Aorta (tissue), 5 donors: ENCODE measurements at regions not wholly inside any gene's neighbourhood (a gene's known extent, or its start where the extent isn't known, plus 50 kb on each side); places are given as distances from the start of the nearest gene placed in this dataset.

Experiments
- ATAC-seq: fragments of 200-7000 bp; cut with Tn5 transposase; one replicate; pipeline ENCODE4 v1.9.1; 2022; ENCODE audit warnings: moderate library complexity; ENCODE audit not compliant: low FRiP score
- DNase-seq, 2 donors: peaks; one replicate each; pipeline ENCODE4 v3.0.0-alpha.2; 2020
- H3K27ac ChIP-seq, 2 donors: one replicate each; pipeline ENCODE4 v1.5.1; 2013; ENCODE audit warnings: low read length in 2 of 2, mild to moderate bottlenecking in 2 of 2, moderate library complexity in 2 of 2, control low read depth in 1 of 2, inconsistent platforms in 1 of 2, low read depth in 1 of 2
- H3K27me3 ChIP-seq, 2 donors: one replicate each; pipeline ENCODE4 v1.6.1; 2013; ENCODE audit warnings: control low read depth in 1 of 2, low read length in 1 of 2, mild to moderate bottlenecking in 1 of 2, moderate library complexity in 1 of 2; ENCODE audit not compliant: insufficient read depth in 2 of 2, control insufficient read depth in 1 of 2
- H3K36me3 ChIP-seq, 2 donors: one replicate each; pipeline ENCODE4 v1.6.1; 2013; ENCODE audit warnings: control low read depth in 1 of 2, low read length in 1 of 2, mild to moderate bottlenecking in 1 of 2; ENCODE audit not compliant: insufficient read depth in 2 of 2, control insufficient read depth in 1 of 2
- H3K4me1 ChIP-seq, 2 donors: one replicate each; pipeline ENCODE4 v1.6.1; 2013; ENCODE audit warnings: low read length in 2 of 2, control low read depth in 1 of 2, mild to moderate bottlenecking in 1 of 2, moderate library complexity in 1 of 2; ENCODE audit not compliant: insufficient read depth in 2 of 2, control insufficient read depth in 1 of 2
- H3K4me3 ChIP-seq, 2 donors: one replicate each; pipeline ENCODE4 v1.5.1; 2013; ENCODE audit warnings: low read length in 2 of 2, control low read depth in 1 of 2, mild to moderate bottlenecking in 1 of 2
- H3K9me3 ChIP-seq: one replicate; pipeline ENCODE4 v1.6.1; 2013; ENCODE audit warnings: mild to moderate bottlenecking, low read length; ENCODE audit not compliant: control insufficient read depth
- WGBS, 2 donors: extraction: QIAGEN DNeasy Blood & Tissue Kit; methylation state at CpG; one replicate each; pipeline ENCODE4 v1.1.7; 2013; 5-methylcytosine and 5-hydroxymethylcytosine counted together
- intact Hi-C, 2 donors: fragments of 100-400 bp; cut with DNase I; formaldehyde crosslinking; loops; one replicate each; pipeline versions ENCODE4 v1.14.2 to v1.15.0; 2022
- donor health status: healthy with polysubstance abuse.
- donor health status: Bipolar disorder and iron deficiency.
- donor health status: DM: no; HTN: no; CAD: no.
- donor health status: DM: no; HTN: no; CAD: no.
- donor health status: DM: yes; HTN: yes; CAD: no.

DNA sequence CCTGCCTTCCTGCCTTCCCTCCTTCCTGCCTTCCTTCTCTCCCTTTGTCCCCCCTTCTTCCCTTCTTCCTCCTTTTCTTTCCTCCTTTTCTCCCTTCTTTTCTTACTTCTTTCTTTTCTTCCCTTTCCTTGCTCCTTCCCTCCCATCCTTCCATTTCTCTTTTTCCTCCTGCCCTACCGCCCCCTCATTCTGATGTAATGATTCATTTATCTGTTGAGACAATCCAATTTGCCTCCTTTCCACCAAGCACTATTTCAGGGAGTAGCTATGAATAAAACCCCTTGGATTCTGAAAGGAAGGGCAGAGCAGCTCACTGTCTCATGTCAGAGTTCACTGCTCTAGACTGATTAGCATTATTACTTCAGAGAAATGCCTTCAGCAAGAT lies 462.6 kb downstream of the PDCD6IP start:
- no peak for DNase-seq
- Histone ChIP-seq H3K36me3 (no peaks in the 10 kb centered on the region), H3K27me3 (no peaks in the 10 kb centered on the region), H3K9me3 (no peaks in the 10 kb centered on the region), H3K4me1 (peaks cover 3 to 24% of the 10 kb centered on the region in 2 donors), H3K4me3 (no peak overlapping the region), H3K27ac (peak overlapping the region in 1 of 2 donors; percentile 21)
- intact Hi-C loops: loop anchor here in 1 of 2 donors (5.0 kb wide), 1 partner anchor 54 kb away; no protein-coding TSS in a partner anchor
- ATAC-seq: no peak
- 68% methylated on average over 1 of the region's 1 CpG for WGBS, 2 donors

DNA sequence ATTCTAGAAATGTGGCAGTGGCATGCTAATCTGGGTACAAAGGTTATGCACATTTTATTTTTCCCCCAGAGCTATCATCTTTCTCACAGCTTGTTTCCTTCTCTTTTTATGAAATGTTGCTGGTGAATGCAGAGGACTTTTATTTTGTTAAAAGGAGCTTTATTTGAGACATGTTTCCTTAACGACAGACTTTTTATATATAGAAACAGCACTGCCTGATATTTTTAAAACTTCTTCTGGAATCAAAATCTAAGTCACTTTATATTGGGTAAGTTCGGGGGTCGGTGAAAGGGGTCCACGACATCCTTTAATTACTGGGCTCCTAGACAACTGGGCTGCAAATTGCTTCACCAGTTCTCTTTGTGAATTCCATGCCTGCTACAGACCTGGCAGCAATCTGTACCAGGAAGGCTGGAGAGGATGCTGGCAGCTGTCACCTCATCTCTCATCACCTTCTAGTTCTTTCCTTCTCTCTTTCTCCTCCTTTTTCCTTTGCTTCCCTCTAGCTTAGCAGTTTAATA lies 464.7 kb downstream of the PDCD6IP start:
- H3K27ac ChIP-seq: peak overlapping the region; percentile 30 to 97

DNA sequence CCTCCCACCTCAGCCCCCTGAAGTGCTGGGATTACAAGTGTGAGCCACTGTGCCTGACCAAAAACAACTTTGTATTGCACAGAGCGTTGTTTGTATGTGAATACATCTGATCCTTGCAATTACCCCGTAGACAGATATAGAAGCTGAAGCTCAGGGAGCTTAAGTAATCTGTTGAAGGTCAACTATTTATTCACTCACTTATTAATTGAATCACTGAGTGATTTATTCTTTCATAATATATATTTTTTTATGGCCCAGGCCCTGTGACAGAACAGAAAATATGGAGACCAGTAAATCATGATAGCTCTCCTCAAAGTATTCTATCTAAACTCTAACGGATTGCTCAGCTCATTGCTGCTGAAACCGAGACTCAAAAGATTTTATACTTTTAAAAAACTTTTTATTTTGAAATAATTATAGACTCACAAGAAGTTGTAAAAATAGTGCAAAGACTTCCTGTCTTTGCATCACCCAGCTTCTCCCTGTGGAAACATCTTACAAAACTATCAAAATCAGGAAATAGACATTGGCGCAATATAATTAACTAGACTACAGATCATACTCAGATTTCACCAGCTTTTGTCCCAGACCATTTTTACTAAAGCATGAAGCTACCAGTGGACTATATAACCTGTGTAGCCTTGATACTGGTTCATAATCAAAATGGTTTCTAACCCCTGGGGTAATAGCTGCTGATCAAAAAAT lies 466.1 kb downstream of the PDCD6IP start:
- intact Hi-C loops: loop anchor here in 1 of 2 donors (5.0 kb wide), 1 partner anchor 57 kb away; no protein-coding TSS in a partner anchor
- Histone ChIP-seq H3K27me3 (no peaks in the 10 kb centered on the region), H3K4me3 (no peak overlapping the region), H3K27ac (no peak overlapping the region), H3K4me1 (peaks cover 0 to 15% of the 10 kb centered on the region in 2 donors), H3K36me3 (no peaks in the 10 kb centered on the region), H3K9me3 (no peaks in the 10 kb centered on the region)
- no peak for ATAC-seq
- 52% methylated on average over 5 of the region's 5 CpGs for WGBS, 2 donors
- no peak for DNase-seq

More for the DNA sequence above, 464.7 kb downstream of the PDCD6IP start:
- Histone ChIP-seq H3K4me1 (peaks cover 0 to 17% of the 10 kb centered on the region in 2 donors), H3K9me3 (no peaks in the 10 kb centered on the region), H3K27me3 (no peaks in the 10 kb centered on the region), H3K36me3 (no peaks in the 10 kb centered on the region), H3K4me3 (no peak overlapping the region)
- ATAC-seq: no peak
- no peak for DNase-seq
- intact Hi-C loops: loop anchor here in 1 of 2 donors (5.0 kb wide), 1 partner anchor 56 kb away; no protein-coding TSS in a partner anchor
- WGBS, 2 donors: 1% methylated on average over 4 of the region's 4 CpGs

DNA sequence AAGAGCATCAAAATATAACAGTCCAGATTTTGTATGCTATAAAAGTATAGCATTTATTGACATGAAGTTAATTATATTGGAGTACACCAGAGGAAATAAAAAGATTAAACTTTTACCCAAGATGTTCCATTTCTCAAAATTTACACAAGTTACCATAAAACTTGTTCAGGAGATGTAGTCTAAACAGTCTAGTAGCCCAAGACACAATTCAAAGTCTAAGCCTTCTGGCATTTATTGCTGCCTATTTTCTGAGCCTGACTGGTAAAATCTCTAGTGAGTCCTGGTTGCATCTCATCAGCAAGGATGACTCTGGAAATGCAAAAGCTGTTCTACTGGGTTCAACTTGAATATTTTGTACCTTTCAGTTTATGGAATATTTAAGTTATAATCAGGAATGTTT lies 468.7 kb downstream of the PDCD6IP start:
- intact Hi-C loops: no loop called here
- no peak for DNase-seq
- no peak overlapping the region for H3K4me3 ChIP-seq
- H3K9me3 ChIP-seq: no peaks in the 10 kb centered on the region
- no peak for ATAC-seq
- H3K4me1 ChIP-seq: peaks cover 0 to 7% of the 10 kb centered on the region in 2 donors
- no peaks in the 10 kb centered on the region for H3K27me3 ChIP-seq
- no peaks in the 10 kb centered on the region for H3K36me3 ChIP-seq
- no peak overlapping the region for H3K27ac ChIP-seq

DNA sequence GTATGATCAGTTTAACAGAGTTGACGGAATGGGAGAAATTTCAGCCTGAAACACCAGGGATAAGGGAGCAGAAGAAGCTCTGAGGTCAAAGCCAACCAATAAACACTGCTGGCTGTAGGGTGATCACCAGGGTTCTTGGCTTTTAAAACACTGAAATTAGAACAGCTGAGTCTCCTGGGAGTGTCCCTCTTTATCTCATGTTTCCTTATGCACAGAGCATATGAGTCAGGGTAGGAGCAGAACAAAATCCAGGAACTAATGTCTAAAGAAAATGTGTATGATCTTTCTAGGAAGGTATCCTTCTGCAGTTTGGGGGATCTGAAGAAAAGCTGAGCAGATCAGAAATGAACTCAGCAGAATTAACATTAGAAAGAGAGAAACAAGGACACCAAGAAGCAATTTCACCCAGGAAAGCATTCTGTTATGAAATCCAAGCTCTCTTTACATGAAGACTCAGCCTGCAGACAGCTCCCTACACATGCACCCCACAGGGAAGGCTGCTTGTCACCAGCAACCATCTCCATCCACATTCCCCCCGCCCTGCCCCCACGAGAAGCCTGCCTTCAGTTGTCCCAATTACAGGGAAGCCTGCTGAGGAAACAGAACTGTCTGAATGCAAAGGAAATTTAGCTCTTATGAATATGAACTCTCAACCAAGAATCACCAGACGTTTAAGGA lies 469.7 kb downstream of the PDCD6IP start:
- intact Hi-C loops: no loop called here
- Histone ChIP-seq H3K27ac (no peak overlapping the region), H3K4me3 (no peak overlapping the region), H3K27me3 (no peaks in the 10 kb centered on the region), H3K4me1 (peaks cover 0 to 3% of the 10 kb centered on the region in 2 donors), H3K36me3 (no peaks in the 10 kb centered on the region), H3K9me3 (peaks cover 1% of the 10 kb centered on the region)
- no peak for DNase-seq
- ATAC-seq: no peak
- 86 to 93% methylated on average over 4 of the region's 4 CpGs for WGBS, 2 donors

DNA sequence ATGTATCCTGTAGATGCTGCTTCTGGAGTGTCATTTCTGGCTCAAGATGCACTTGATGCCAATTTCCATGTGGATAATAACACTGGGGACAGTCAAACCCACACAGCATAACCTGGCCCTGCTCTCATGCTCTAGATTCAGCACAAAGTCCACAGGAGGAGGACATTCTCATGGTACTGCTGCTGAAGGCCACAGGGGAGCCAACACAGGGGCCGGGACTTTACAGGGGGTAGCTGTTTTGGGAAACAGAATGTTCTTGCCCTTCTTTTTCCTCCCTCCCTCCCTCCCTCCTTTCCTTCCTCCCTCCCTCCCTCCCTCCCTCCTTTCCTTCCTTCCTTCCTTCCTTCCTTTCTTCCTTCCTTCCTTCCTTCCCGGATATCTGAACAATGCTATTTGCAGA lies 477.4 kb downstream of the PDCD6IP start:
- H3K9me3 ChIP-seq: peaks cover 1% of the 10 kb centered on the region
- H3K36me3 ChIP-seq: no peaks in the 10 kb centered on the region
- ATAC-seq (no peak), DNase-seq (no peak)
- WGBS, 2 donors: 83 to 100% methylated on average over 1 to 2 of the region's 2 CpGs
- intact Hi-C loops: no loop called here
- no peak overlapping the region for H3K27ac ChIP-seq
- H3K4me1 ChIP-seq: peaks cover 0 to 2% of the 10 kb centered on the region in 2 donors
- no peaks in the 10 kb centered on the region for H3K27me3 ChIP-seq
- no peak overlapping the region for H3K4me3 ChIP-seq

DNA sequence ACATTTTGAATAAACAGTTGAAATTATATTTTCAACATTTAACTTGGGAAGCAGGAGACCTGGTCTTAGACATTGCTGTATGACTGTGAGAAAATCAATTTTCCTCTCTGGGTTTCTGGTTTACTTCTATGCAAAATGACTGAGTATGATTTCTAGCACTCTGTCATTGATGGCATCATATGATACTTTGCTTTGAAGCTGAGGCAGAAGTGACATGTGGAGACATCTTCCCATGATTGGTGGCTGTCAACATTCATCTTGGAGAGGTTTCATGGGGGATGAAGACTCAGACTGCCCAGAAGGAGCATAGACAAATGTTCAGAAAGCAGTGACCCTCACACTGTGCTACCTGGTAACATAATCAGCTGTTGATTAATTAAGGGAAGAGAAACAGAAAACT lies 477.9 kb downstream of the PDCD6IP start:
- Histone ChIP-seq H3K9me3 (peaks cover 1% of the 10 kb centered on the region), H3K36me3 (no peaks in the 10 kb centered on the region), H3K27ac (no peak overlapping the region), H3K4me3 (no peak overlapping the region), H3K4me1 (peaks cover 0 to 2% of the 10 kb centered on the region in 2 donors), H3K27me3 (no peaks in the 10 kb centered on the region)
- ATAC-seq: no peak
- intact Hi-C loops: no loop called here
- no peak for DNase-seq

DNA sequence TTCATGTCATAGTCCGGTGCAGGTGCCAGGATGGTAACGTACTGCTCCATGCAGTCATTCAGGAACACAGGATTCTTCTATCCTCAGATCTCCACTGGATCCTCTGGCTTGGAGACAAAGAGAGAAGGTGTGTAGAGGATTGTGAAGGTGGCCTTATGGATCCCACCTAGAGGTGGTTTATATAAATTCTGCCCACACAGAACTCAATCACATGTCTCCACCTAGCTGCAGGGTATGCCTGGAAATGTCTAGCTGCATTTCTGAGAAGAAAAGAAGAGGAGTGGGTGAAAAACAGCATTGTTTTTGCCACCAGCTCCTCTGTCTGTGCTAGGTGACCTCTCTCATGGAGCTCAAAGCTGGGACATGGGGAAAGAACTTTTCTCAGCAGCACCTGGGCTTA lies 478.7 kb downstream of the PDCD6IP start:
- intact Hi-C loops: no loop called here
- no peak overlapping the region for H3K4me3 ChIP-seq
- no peak for DNase-seq
- H3K4me1 ChIP-seq: peaks cover 0 to 2% of the 10 kb centered on the region in 2 donors
- WGBS, 2 donors: 49 to 68% methylated on average over 2 of the region's 2 CpGs
- no peak overlapping the region for H3K27ac ChIP-seq
- no peak for ATAC-seq
- no peaks in the 10 kb centered on the region for H3K36me3 ChIP-seq
- H3K27me3 ChIP-seq: no peaks in the 10 kb centered on the region
- H3K9me3 ChIP-seq: peaks cover 1% of the 10 kb centered on the region

DNA sequence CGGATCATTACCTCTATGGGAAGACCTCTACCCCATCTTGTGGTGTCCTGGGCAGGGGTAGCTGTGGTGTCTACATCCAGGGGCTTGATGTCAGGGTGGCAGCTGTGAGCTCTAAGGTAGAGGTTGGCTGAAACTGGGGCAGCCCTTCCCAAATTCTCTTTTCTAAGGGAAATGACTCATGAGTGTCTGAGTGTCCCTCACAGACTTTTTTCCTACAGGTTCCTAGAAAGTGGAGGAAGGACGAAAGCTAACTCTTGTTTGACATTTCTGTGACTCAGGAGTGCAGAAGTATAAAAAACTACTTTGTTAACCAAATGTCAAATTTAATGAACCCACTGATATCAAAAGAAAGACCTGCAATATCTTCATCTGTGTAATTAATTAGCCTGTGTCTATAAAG lies 481.5 kb downstream of the PDCD6IP start:
- Histone ChIP-seq H3K27ac (no peak overlapping the region), H3K27me3 (no peaks in the 10 kb centered on the region), H3K9me3 (no peaks in the 10 kb centered on the region), H3K4me1 (peaks cover 0 to 2% of the 10 kb centered on the region in 2 donors), H3K36me3 (no peaks in the 10 kb centered on the region), H3K4me3 (no peak overlapping the region)
- 71 to 84% methylated on average over 2 of the region's 2 CpGs for WGBS, 2 donors
- ATAC-seq: no peak
- no peak for DNase-seq
- intact Hi-C loops: no loop called here
